ENCODE measurements at regions not wholly inside any gene's neighbourhood (a gene's known extent, or its start where the extent isn't known, plus 50 kb on each side); places are given as distances from the start of the nearest gene placed in this dataset.

DNA sequence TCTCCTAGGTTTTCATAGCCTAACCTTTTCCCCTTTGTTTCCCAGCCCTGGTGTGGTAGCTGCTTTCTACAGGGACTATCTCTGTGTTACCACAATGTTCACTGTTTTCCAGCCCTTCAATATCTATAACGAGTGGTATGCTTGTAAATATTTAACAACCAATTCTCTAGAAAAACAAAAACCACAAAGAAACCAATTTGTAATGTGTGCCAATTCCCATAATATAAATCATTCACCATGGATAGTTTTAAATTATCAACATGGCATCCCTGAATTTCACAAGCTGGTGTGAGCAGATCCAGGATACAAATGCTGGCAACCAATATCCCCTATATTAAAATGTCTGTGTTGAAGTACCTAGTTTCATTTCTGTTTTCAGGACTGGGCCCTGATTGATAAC, 200.7 kb upstream of the FOXN2 start:
- TF ChIP-seq ETV6 (IDR thresholded peaks at IDR 0.05; ENCODE audit: borderline replicate concordance in 1 of 2, low read depth in 2 of 2, low read length in 1 of 2) (no peak), ETV6 (CRISPR knock-in tag; IDR thresholded peaks at IDR 0.05; ENCODE audit: borderline replicate concordance) (no peak), KLF13 (tag; IDR thresholded peaks at IDR 0.05; ENCODE audit: borderline replicate concordance, low read depth) (no peak), STAG1 (CRISPR knock-in tag; IDR thresholded peaks at IDR 0.05; ENCODE audit: borderline replicate concordance) (no peak), ZNF707 (CRISPR knock-in tag; conservative IDR thresholded peaks at IDR 0.05) (no peak), NCOA1 (IDR thresholded peaks at IDR 0.05; ENCODE audit: low read depth) (no peak), HMG20A (CRISPR knock-in tag; conservative IDR thresholded peaks at IDR 0.05) (no peak), HDAC3 (IDR thresholded peaks at IDR 0.05; ENCODE audit: borderline replicate concordance, partially characterized antibody) (no peak), FOXJ2 (tag; IDR thresholded peaks at IDR 0.05) (no peak), CEBPG (CRISPR knock-in tag; IDR thresholded peaks at IDR 0.05) (no peak), CEBPG (tag; conservative IDR thresholded peaks at IDR 0.05 in 1 of 2, IDR thresholded peaks at IDR 0.05 in 1 of 2) (no peak), CCAR2 (IDR thresholded peaks at IDR 0.05; ENCODE audit: low read depth, low read length) (no peak), ELF4 (CRISPR knock-in tag; IDR thresholded peaks at IDR 0.05) (no peak), ZNF444 (CRISPR knock-in tag; IDR thresholded peaks at IDR 0.05) (no peak), ZNF436 (CRISPR knock-in tag; IDR thresholded peaks at IDR 0.05) (no peak), NCOA4 (IDR thresholded peaks at IDR 0.05; ENCODE audit: partially characterized antibody) (no peak), EGR1 (conservative IDR thresholded peaks at IDR 0.05) (no peak), ZBTB43 (CRISPR knock-in tag; IDR thresholded peaks at IDR 0.05) (no peak), ILK (tag; IDR thresholded peaks at IDR 0.05; ENCODE audit: borderline replicate concordance, low read depth) (no peak)
- TF ChIP-seq, protein P1, sequence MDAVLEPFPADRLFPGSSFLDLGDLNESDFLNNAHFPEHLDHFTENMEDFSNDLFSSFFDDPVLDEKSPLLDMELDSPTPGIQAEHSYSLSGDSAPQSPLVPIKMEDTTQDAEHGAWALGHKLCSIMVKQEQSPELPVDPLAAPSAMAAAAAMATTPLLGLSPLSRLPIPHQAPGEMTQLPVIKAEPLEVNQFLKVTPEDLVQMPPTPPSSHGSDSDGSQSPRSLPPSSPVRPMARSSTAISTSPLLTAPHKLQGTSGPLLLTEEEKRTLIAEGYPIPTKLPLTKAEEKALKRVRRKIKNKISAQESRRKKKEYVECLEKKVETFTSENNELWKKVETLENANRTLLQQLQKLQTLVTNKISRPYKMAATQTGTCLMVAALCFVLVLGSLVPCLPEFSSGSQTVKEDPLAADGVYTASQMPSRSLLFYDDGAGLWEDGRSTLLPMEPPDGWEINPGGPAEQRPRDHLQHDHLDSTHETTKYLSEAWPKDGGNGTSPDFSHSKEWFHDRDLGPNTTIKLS (IDR thresholded peaks at IDR 0.05; ENCODE audit: borderline replicate concordance, low read depth): no peak
- no peaks in the 10 kb centered on the region for H3K27me3 ChIP-seq (ENCODE audit: control insufficient read depth in 2 of 2, insufficient read depth in 2 of 2, low read length in 2 of 2)
- FAIRE-seq (no peak), ATAC-seq (no peak), DNase-seq (ENCODE audit: extremely low read depth in 1 of 4, low spot score in 3 of 4) (no peak)
- no TSS peak for BruUV-seq (replicated peaks)
- in situ Hi-C loops (cut with MboI) (no loop called here), intact Hi-C loops (cut with micrococcal nuclease) (no loop called here)
- H3K79me2 ChIP-seq (ENCODE audit: control insufficient read depth, insufficient read depth, low read length): no peaks in the 10 kb centered on the region
- H3K4me2 ChIP-seq (ENCODE audit: insufficient read depth, low read length): no peak overlapping the region
- no peaks in the 10 kb centered on the region for H3K9me3 ChIP-seq (replicated peaks; ENCODE audit: control insufficient read depth, insufficient read depth, low read depth, low read length)
- H3K9me1 ChIP-seq (ENCODE audit: control insufficient read depth, insufficient read depth, low read length): no peaks in the 10 kb centered on the region
- peak overlapping the region in 1 of 2 experiments; percentile 37; a peak in 1 of 4 replicates for H3K9ac ChIP-seq (ENCODE audit: insufficient read depth in 1 of 2, low read depth in 2 of 2, low read length in 2 of 2)
- no peaks in the 10 kb centered on the region for H3K36me3 ChIP-seq (ENCODE audit: control insufficient read depth, insufficient read depth, low read length)
- peak overlapping the region; percentile 43; the same call in 1 of the 3 replicates for H3K27ac ChIP-seq (ENCODE audit: extremely low read depth, low read depth, low read length)
- CTCF ChIA-PET (ENCODE audit: low intra/inter-chr PET ratio): interaction anchor here (0.6 to 0.9 kb wide), 2 partner anchors 307 to 670 kb away, joined by 3 read pairs; no protein-coding TSS in a partner anchor
- H4K20me1 ChIP-seq (replicated peaks; ENCODE audit: control insufficient read depth, insufficient read depth, low read length): no peaks in the 10 kb centered on the region
- H3K4me1 ChIP-seq (replicated peaks in 1 of 2; ENCODE audit: control insufficient read depth in 2 of 2, insufficient read depth in 2 of 2, low read length in 2 of 2): peaks cover 23 to 24% of the 10 kb centered on the region in 2 experiments; a peak in 4 of 5 replicates
- H2AFZ ChIP-seq (ENCODE audit: low read depth, low read length): peak overlapping the region; percentile 64
- no peak overlapping the region for H3K4me3 ChIP-seq
- WGBS (ENCODE audit: insufficient coverage, low coverage, missing lambda C conversion rate): 50% methylated on average over 1 of the region's 1 CpG
- POLR2A ChIA-PET: interaction anchor here (0.6 to 1.2 kb wide), 3 partner anchors 10 to 256 kb away, joined by 3 read pairs; no protein-coding TSS in a partner anchor

All from K562 (cell line).